HG02571 (cell line): ENCODE measurements at regions not wholly inside any gene's neighbourhood (a gene's known extent, or its start where the extent isn't known, plus 50 kb on each side); places are given as distances from the start of the nearest gene placed in this dataset.
"Not testable (repeated sequence)": the region's sequence is repeated elsewhere in the genome, so short reads cannot be mapped to it uniquely, and the experiment has no call there.

Experiments
- ATAC-seq: cut with Tn5 transposase; IDR thresholded peaks from one replicate; pipeline ENCODE4 v1.9.1; 2021; ENCODE audit warnings: mild to moderate bottlenecking, moderate library complexity; ENCODE audit not compliant: unreplicated experiment

DNA sequence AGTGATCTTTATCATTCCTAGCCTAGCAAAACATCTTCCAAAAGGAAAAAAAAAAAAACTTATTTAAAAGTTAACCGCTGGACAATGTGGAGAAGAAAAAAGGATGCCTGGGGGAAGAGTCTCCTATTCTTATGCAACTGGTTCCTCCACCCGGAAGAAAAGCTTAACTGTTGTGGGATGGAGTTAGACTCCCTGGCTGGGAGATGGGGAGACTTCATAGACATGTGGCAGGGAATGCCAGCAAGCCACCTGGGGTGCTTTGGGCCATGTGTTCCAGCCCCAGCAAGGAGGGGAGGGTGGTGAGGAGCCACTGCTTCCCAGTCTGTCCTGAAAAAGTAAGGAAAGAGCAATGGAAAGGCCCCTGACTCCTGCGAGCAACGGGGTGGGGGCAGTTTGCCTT lies 119.4 kb upstream of the SPIN4 start:
- no peak for ATAC-seq

DNA sequence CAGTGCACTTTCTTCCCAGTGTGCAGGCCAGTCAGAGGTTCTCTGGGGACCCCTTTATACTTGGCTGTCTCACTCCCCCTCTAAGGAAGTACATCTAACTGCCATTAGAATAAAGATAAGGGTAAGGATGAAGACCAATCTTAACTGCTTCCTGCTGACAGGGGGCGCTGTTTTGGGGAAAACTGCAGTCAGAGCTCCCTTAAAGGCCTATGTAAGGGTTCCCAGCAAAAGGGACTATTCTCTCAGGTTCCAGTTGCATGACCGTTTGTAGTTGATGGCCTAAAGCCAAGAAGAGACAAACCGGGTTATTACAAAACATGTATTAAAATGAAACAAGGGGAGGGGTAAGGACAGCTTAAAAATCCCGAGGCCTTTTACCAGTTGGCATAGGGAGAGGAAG lies 115.6 kb upstream of the SPIN4 start:
- ATAC-seq: no peak

DNA sequence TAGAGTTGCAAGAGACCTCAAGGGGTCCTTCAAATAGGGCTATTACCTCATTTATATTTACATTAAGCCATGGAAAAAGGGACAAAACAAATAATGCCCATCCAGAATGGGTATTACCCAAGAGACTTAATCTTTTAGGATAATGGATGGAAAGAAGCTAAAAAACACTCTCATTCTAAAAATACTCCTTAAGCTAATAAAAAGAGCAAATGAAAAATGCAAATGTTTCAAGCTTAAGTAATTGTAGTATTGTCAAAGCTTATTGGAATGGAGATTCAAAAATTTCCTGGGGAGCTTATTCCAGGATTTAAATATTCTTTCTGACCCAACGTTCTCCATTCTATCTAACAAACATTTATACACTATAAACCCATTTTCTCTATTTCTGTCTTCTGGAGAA lies 107.8 kb upstream of the SPIN4 start:
- no peak for ATAC-seq

DNA sequence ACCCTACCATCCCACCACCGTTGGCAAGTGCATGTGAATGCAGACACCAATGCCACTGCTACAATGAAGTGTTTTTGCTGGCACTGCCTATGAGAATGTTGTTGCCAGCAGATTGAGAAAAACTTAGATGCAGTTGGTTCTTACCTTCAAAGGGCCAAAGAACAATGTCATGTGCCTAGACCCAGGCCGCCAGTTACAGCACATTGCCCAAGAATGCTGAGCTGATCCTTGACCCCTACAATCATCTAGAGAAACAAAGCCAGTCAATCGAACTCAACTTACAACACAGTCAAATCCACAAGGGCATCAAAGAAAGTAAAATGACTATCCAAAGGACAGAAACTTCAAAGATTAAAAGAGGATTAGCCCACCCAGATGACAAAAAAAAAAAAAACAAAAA lies 102.4 kb upstream of the SPIN4 start:
- no peak for ATAC-seq

DNA sequence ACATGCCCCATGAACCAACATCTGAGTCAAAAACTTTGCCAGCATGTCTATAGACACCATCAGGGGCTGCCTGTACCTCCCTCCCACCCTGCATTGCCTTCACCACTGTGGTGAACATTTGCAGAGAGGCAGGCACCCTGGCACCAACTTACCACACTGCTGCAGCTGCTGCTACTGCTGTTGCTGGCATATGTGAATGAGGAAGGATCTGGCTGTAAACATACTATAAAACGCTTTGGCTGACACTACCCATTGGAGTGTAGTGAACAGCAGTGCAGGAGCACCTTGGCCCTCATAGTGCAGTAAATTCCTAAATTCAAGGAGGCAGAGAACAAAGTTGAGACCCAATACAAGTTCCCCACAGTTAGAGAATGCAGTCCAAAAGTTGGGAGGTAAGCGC lies 90.6 kb upstream of the SPIN4 start:
- ATAC-seq: no peak

DNA sequence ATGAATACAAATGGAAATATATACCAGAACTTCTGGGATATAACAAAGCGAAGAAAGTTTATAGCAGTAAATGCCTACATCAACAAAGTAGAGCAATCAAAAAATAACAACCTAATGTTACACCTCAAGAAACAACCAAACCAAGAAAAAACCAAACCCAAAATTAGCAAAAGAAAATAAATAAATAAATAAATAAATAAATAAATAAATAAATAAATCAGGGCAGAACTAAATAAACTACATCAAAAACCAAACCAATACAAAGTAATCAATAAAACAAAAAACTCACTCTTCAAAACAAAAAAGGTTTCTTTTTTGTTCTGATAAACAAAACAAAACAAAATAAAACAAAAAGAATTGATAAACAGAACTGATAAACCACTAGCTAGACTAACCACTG lies 88.4 kb upstream of the SPIN4 start:
- ATAC-seq: no peak

DNA sequence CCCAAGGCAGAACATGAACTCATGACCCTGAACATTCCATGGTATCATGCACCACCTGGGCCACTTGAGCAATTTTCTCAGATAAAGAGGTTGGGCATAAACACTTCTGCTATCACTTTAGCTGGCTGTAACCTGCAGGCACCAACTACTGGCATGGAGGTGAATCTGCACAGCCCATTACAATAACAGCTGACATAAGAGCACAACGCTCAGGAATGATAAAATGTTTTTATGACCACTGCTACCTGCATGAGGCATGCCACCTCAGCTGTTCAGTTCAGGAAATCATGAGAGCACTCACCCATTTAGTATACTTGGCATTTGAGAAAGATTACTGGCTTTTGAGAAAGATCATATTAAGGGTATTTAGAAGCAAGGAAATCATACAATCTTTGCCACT lies 85.7 kb upstream of the SPIN4 start:
- no peak for ATAC-seq

DNA sequence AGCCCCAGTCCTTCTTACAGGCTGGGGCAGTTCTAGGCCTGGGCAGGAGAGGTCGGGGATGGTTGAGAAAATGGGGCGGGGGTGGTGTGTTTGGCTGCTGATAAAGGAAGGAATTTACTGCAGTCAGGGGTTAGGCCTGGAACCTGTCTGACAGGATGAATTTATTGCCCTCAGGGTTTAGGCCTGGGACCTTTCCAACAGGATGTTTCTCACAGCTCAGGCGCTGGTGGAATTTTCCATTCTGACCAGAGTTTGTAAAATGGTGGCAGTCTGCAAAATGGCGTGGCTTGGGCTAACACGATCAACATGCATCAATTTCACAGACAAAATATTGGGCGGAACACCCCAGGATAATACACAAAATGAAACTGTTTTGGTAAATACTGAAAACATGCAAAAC lies 83.5 kb upstream of the SPIN4 start:
- ATAC-seq: no peak

DNA sequence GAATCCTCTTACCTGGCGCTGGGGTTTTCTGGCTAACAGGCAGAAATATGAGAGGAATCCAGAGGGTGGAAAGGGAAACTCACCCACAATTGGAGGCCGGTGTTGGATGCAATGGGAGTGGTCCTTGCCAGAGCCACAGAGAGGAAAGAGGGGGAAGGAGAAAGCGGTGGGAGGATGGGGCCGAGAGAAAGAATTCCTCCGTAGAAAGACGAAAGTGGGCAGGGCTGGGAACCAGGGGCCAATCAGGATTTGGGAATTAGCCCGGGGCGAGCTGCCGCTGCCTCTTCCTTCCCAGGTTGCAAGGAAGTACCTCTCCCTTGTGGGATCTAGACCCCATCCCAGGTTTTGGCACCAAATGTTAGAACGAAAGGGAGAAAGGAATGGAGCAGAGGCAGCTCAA lies 83.1 kb upstream of the SPIN4 start:
- no peak for ATAC-seq

DNA sequence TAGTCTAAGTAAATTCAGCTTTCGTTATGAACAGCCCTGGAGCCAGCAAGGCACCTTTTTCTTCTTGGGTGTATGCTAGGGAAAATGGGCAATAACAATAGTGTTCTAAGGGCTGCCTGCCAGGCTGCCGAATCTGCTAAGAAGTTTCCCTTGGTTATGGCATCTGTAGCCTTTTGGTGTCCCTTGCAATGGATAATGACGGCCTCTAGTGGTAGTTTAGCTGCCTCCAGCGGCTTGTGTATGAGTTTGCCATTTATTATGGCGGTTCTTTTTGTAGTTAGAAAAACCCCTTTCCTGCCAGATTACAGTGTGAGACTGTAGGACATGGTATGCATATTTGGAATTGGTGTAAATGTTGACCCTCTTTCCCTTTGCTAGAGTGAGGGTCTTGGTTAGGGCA lies 78.9 kb upstream of the SPIN4 start:
- ATAC-seq: no peak

DNA sequence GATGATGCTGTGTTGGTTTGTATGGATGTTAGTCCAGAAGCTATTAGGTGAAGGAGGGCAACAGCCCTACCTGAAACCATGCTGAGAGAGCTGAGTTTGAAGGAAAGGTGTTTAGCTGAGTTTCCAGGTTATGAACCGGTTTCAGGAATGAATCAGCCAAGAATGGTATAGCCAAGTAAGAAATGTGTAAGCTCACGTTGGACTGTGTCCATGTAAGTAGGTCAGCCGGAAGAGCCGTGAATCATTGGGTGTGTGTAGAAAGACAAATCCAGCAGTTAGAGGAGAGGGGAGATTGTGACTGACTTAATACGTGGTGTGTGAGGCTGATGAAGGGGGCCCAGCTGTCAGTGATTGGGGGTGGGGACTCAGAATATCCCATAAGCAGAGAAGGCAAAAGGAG lies 77.2 kb upstream of the SPIN4 start:
- ATAC-seq: no peak

DNA sequence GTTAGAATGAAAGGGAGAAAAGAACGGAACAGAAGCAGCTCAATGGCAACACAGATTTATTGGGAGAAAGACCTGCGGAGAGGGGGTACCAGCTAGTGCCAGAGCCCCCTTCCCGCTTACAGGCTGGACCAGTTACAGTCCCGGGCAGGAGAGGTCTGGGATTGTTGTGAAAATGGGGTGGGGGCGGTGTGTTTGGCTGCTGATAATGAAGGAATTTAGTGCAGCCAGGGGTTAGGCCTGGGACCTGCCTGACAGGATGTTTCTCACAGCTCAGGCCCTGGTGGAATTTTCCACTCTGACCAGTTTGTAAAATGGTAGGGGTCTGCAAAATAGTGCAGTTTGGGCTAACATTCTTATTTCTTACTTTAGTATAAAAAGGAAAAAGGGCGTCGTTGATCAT lies 75.4 kb upstream of the SPIN4 start:
- no peak for ATAC-seq

DNA sequence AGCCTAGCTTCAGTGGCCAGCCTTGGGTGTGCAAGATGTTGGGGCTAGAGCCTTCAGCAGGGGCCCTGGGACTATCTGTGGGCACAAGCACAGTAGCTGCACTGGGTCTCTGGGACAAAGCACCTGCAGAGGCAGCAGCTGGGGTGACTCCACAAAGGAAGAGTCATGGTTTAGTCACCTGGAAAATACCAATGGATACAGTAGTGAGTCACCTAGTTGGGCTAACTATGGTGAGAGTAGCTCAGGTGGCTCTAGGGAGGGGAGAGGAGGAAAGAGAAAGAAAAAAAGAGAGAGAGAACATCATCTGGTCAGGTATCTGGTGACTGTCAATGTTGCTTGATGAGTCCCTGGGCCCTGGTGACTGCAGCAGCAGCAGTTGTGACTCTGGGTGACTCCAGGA lies 72.9 kb upstream of the SPIN4 start:
- no peak for ATAC-seq

DNA sequence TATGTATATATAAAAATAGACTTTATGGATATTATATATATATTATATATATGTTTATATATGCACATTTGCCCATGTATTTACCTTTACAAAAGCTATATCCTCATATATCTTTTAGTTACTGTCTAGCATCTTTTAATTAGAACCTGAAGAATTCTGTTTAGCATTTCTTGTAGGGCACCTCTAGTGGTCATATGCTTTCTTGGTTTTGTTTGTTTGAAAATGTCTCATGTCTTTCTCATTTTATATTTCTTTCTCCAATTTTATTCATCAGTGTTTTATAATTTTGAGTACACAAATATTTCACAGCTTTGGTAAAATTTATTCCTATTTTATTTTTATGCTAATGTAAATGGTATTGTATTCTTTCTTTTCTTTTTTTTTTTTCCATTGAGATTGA lies 70.3 kb upstream of the SPIN4 start:
- ATAC-seq: no peak

DNA sequence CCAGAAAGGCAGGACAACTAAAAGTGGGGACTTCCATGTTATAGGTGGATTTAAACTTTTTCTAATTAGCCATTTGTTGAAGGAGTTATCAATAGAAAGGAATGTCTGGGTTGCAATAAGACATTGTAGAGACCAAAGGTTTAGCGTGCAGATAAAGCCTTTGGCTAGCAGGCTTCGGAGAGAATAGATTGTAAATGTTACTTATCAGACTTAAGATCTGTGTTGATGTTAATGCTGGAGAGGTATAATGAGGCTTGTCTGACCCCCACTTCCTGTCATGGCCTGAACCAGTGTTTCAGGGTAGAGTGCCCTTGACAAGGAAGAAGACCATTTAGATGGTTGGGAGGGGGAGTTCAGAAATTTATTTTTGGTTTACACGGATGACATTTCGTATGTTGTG lies 67.1 kb upstream of the SPIN4 start:
- ATAC-seq: no peak

DNA sequence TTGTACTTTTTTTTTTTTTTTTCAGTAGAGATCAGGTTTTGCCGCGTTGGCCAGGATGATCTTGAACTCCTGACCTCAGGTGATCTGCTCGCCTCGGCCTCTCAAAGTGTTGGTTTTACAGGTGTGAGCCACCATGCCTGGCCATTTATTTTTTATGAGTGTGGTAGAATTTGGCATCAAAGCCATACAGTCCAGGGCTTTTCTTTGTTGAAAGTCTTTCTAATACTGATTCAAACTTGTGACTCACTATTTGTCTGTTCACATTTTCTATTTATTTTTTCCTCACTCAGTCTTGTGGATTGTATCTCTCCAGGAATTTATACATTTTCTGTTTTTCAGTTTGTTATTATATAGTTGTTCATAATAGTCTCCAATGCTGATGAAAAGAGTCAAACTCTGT lies 66.5 kb upstream of the SPIN4 start:
- ATAC-seq: no peak

DNA sequence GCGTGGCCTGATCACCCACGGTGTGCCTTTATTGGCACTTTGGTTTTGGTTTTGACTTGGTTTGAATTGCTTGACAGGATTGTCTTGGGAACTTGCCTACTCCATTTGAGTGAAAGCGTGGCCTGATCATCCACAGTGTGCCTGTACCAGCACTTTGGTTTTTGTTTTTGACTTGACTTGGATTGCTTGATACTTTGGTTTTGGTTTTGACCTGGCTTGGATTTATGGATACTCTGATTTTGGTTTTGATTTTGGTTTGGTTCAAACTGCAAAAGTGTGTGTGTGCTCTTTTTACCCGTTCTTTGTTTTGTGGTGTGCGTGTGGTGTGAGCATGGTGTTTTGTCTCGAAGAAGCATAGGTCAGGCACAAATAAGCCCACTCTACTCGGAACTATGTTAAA lies 58.8 kb upstream of the SPIN4 start:
- ATAC-seq: not testable (repeated sequence)

DNA sequence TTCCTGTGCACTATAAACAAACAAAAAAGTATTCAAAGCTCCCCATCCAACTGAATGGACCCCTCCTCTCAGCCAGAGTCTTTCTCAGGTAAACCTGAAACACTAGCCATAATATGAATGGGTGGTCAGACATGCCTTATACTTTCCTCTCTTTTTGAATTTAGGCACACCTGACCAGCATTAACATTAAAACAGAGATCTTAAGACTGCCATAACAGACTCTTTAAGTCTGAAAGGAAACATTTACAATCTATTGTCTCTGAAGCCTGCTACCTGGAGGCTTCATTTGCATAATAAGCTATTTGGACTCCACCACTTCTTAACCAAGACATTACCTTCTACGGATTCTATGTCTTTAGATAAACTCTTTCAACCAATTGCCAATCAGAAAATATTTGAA lies 56.9 kb upstream of the SPIN4 start:
- ATAC-seq: no peak

DNA sequence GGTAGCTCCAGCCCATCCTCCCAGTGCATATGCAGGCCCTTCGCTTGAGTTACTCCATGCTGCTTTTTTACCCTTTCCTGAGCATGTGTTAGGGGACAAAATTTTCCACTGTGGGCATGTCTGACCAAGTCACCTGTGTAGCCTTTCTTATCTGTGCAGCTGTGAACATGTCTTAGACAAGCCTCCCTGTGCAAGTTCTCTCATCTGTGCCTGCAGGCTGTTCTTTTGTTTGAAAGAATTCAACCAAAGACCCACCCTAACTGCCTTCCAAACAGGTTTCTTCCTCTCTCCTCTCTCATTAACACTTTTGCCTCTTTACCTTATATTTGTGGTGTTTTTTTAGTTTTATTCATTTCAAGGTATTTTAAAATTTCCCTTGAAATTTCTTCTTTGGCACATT lies 53.2 kb upstream of the SPIN4 start:
- no peak for ATAC-seq

DNA sequence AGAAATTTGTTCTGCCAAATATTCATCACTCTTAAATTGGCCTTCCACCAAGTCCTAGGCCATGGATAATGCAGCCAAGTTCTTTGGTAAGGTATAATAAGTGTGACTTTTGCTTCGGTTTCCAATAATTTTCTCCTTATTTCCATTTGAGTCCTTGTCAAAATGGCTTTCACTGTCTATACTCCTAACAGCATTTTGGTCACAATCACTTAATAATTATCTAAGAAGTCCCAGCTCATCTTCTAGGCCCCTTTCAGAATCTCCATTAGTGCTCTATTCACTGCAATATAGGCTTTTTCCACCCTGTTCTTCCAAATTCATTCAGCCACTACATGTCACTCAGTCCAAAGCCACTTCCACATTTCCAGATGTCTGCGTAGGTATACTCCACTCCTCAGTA lies 51.0 kb upstream of the SPIN4 start:
- no peak for ATAC-seq
